ENCODE measurements at regions not wholly inside any gene's neighbourhood (a gene's known extent, or its start where the extent isn't known, plus 50 kb on each side); places are given as distances from the start of the nearest gene placed in this dataset.

DNA sequence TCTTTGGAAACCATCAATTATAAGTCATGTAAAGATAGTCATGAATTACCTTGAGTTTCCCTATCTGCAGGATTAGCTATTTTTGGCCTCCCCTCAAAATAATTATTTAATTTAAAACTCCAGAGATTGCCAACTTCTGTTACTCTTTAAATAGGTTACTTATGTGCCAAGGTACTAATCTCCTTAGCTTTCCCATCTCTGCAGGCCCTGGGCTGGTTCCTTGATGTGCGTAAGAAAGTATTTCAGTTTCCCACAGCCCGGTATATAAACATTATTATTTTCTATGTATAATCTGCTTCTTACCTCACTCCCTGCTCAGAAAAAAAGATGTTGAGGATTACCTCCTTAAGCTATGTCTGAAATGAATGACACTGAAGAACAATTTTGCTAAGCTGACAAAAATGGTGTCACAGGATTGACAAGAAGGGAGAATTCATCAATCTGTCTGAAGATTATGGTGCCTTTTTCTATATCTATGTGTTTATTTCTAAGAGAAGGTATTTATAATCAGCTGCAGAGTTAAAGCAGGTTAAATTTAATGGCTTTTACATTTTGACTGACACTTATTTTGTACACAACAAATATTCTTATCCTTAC is 1697.2 kb upstream of the PCDH20 start:
- WGBS, 2 donors: 96 to 100% methylated on average over 2 of the region's 2 CpGs
- H3K4me1 ChIP-seq: no peaks in the 10 kb centered on the region
- H3K27ac ChIP-seq: no peak overlapping the region
- no peak overlapping the region for H3K4me3 ChIP-seq (replicated peaks in 1 of 3)
- no peaks in the 10 kb centered on the region for H3K27me3 ChIP-seq
- TF ChIP-seq, protein P1, sequence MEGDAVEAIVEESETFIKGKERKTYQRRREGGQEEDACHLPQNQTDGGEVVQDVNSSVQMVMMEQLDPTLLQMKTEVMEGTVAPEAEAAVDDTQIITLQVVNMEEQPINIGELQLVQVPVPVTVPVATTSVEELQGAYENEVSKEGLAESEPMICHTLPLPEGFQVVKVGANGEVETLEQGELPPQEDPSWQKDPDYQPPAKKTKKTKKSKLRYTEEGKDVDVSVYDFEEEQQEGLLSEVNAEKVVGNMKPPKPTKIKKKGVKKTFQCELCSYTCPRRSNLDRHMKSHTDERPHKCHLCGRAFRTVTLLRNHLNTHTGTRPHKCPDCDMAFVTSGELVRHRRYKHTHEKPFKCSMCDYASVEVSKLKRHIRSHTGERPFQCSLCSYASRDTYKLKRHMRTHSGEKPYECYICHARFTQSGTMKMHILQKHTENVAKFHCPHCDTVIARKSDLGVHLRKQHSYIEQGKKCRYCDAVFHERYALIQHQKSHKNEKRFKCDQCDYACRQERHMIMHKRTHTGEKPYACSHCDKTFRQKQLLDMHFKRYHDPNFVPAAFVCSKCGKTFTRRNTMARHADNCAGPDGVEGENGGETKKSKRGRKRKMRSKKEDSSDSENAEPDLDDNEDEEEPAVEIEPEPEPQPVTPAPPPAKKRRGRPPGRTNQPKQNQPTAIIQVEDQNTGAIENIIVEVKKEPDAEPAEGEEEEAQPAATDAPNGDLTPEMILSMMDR (IDR thresholded peaks at IDR 0.05): no peak
- no peak for TF ChIP-seq POLR2A (IDR thresholded peaks at IDR 0.05)
- DNase-seq: no peak
- no peaks in the 10 kb centered on the region for H3K36me3 ChIP-seq
- no peaks in the 10 kb centered on the region for H3K9me3 ChIP-seq
- intact Hi-C loops (cut with DNase I): no loop called here

DNA sequence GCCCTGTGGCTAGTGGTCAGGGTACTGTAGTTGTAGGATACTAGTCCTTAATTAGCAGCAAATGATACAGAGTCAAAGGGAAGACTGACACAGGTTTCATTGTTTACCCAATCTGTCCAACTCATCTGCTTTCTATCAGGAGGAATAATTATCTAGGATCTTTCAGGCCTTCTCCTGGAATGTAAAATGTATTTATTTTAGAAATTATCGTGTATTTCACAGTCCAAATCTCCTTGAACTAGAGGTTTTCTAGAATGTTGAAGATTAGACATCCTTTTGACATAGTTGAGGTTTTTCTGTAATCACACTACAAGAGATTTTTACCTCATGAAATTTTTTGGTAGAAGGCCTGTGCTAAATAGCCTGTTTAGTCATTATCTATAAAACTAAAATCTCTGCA is 1694.8 kb upstream of the PCDH20 start:
- intact Hi-C loops (cut with DNase I): no loop called here
- WGBS, 2 donors: 69 to 77% methylated on average over 1 of the region's 1 CpG

DNA sequence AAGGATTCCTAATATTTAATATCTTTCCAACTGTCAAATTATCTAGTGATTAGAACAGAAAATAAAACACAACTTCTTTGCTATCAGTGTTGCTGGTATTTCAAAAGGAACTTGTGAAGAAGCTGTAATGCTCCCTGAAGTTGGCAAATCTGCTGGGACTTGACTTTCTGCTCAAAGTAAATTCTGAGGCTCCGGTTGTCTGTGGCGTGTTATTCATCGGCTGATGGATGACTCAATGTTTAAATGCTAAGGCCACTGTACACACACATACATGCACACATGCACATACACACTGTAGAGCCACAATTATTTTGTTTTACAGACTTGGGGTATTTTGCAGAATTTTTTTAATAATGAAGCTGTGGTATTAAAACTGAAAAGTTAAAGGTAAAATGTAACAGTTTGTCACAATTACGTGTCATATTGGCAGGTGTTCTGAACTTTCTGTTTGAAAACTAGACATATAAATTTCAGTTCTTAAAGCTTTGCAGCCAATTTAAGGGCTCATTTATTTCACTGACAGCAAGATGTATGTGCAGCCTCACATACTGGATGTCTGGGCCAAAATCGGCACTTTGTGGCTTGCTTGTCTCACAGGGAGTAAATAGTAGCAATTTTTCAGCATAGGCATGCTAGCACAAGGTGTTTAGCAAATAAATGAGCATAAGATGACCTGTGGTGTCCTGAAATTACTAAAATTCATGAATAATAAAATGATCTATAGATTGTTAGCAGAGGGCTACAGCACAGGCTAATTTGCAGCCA is 1691.7 kb upstream of the PCDH20 start:
- intact Hi-C loops (cut with DNase I): no loop called here

More for the DNA sequence above, 1694.8 kb upstream of the PCDH20 start:
- Histone ChIP-seq H3K36me3 (no peaks in the 10 kb centered on the region), H3K27me3 (no peaks in the 10 kb centered on the region), H3K9me3 (no peaks in the 10 kb centered on the region), H3K27ac (no peak overlapping the region), H3K4me3 (replicated peaks in 1 of 3) (no peak overlapping the region), H3K4me1 (no peaks in the 10 kb centered on the region)
- no peak for DNase-seq
- TF ChIP-seq, protein P1 (IDR thresholded peaks at IDR 0.05): no peak
- TF ChIP-seq POLR2A (IDR thresholded peaks at IDR 0.05): no peak

DNA sequence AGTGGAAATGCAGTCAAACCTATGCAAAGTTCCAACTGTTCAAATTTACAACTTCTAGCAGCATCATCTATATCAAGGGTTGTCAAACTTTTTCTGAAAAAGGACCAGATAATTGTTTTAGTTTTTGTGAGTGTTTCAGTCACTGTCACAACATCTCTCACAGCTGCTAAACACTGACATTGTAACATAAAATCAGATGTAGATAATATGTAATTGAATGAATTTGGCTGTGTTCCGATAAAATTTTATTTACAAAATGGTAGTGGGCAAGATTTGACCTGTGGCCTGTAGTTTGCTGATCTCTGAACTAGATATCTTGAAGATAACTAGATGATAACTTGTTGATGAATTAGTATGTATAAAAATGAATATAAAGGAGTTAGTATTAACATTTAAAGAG is 1679.1 kb upstream of the PCDH20 start:
- TF ChIP-seq POLR2A (IDR thresholded peaks at IDR 0.05): no peak
- TF ChIP-seq, protein P1 (IDR thresholded peaks at IDR 0.05): no peak
- Histone ChIP-seq H3K9me3 (peaks cover 4% of the 10 kb centered on the region), H3K4me1 (no peaks in the 10 kb centered on the region), H3K27ac (no peak overlapping the region), H3K36me3 (no peaks in the 10 kb centered on the region), H3K27me3 (no peaks in the 10 kb centered on the region), H3K4me3 (replicated peaks in 1 of 3) (no peak overlapping the region)
- DNase-seq: no peak
- WGBS, 2 donors: 94% methylated on average over 1 of the region's 1 CpG
- intact Hi-C loops (cut with DNase I): no loop called here

More for the DNA sequence above, 1691.7 kb upstream of the PCDH20 start:
- Histone ChIP-seq H3K27me3 (no peaks in the 10 kb centered on the region), H3K27ac (no peak overlapping the region), H3K9me3 (no peaks in the 10 kb centered on the region), H3K4me3 (replicated peaks in 1 of 3) (no peak overlapping the region), H3K36me3 (no peaks in the 10 kb centered on the region), H3K4me1 (no peaks in the 10 kb centered on the region)
- 75 to 82% methylated on average over 5 of the region's 5 CpGs for WGBS, 2 donors
- no peak for TF ChIP-seq POLR2A (IDR thresholded peaks at IDR 0.05)
- TF ChIP-seq, protein P1 (IDR thresholded peaks at IDR 0.05): no peak
- DNase-seq: no peak

DNA sequence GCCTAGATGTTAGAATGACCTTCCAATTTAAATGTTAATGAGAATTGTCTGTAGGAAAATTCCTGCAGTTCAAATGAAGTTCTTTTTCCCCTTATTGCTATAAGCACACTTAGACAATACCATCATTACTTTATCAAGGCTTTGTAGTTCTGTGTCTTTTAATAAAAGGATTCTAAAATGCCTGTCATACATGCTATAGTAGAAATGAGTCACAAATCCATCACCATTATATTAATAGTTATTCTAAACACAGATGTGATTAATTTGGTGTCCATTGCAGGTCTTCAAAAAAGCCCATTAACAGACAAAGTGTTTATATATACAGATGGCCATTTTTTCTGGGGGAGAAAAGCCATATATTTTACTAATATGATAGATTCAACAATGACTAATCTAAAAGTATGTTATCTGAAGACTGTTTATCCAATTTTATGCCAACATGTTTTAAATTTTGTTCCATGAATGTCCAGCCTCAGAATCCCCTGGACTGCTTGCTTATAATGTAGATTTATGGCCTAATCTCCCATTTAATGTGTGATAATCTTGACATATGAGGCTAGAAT is 1678.3 kb upstream of the PCDH20 start:
- no peak for DNase-seq
- TF ChIP-seq POLR2A (IDR thresholded peaks at IDR 0.05): no peak
- TF ChIP-seq, protein P1 (IDR thresholded peaks at IDR 0.05): no peak
- H3K27ac ChIP-seq: no peak overlapping the region
- H3K27me3 ChIP-seq: no peaks in the 10 kb centered on the region
- H3K4me3 ChIP-seq (replicated peaks in 1 of 3): no peak overlapping the region
- H3K9me3 ChIP-seq: peaks cover 4% of the 10 kb centered on the region
- no peaks in the 10 kb centered on the region for H3K4me1 ChIP-seq
- intact Hi-C loops (cut with DNase I): no loop called here
- H3K36me3 ChIP-seq: no peaks in the 10 kb centered on the region
